HG02571 (cell line): ENCODE measurements at regions not wholly inside any gene's neighbourhood (a gene's known extent, or its start where the extent isn't known, plus 50 kb on each side); places are given as distances from the start of the nearest gene placed in this dataset.
"Not testable (repeated sequence)": the region's sequence is repeated elsewhere in the genome, so short reads cannot be mapped to it uniquely, and the experiment has no call there.

Source experiments
- ATAC-seq: cut with Tn5 transposase; IDR thresholded peaks from one replicate; pipeline ENCODE4 v1.9.1; 2021; ENCODE audit warnings: mild to moderate bottlenecking, moderate library complexity; ENCODE audit not compliant: unreplicated experiment

DNA sequence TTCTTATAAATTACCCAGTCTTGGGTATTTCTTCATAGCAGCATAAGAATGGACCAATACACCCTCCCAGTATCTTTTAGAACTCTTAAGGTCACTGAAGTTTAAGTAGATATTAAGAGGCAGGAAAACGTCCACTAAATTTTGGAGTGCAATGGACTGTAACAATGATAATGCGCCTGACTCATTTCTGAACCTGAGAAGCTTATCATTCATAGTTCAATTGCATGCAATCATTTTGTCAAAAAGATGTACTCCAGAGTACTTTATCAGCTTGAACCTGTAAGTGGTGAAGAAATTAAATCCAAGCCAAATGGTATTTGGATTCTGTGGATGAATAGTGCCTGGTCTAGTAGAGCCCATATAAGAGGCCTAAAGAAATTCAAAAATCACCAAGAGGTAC lies 196.5 kb upstream of the CDH9 start:
- ATAC-seq, result no peak

DNA sequence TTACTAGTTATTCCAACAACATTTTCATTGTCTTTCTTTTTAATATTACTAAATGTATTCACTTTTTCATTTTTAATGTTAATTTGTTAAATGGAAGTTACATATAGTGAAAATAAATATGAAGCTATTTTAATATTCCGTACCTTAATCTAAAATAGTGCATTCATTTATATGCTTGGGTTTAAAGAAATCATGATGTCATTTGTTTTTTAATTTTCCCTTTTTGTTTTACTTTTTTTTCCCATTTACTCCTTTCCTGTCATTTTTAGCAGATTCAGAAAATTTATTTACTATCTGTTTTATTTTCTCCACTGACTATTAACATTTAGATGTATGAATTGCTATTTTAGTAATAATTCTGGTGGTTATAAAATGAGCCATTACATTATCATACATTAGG lies 183.0 kb upstream of the CDH9 start:
- no peak for ATAC-seq

DNA sequence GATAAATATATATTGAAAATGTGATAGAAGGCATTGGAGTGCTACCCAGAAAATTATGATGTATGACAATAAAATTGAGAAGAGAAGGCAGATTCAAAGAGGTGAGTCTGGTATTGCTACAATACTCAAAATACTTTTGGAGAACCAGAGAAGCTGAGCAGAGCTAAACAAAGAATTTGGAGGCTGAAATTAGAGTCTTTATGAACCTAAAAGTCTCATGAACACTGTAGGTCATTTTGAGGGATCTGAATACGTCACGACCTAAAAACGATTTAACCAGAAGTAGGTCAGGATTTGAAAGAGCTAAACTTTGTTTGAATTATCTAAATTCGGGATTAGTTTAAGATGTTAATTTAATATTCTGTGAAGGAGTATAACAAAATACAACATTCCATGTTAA lies 182.4 kb upstream of the CDH9 start:
- no peak for ATAC-seq

DNA sequence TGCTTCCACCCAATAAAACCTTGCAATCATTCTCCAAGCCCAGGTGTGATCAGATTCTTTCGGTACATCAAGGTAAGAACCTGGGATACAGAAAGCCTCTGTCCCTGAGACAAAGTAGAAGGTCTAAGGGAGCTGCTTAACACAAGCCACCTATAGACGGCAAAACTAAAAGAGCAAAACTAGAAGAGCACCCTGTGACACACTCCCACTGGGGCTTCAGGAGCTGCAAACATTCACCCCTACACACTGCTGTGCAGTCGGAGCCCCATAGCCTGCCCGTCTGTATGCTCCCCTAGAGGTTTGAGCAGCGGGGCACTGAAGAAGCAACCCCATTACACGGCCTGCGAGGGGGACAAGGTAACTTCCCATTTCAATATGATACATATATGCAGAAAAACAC lies 179.6 kb upstream of the CDH9 start:
- no peak for ATAC-seq

DNA sequence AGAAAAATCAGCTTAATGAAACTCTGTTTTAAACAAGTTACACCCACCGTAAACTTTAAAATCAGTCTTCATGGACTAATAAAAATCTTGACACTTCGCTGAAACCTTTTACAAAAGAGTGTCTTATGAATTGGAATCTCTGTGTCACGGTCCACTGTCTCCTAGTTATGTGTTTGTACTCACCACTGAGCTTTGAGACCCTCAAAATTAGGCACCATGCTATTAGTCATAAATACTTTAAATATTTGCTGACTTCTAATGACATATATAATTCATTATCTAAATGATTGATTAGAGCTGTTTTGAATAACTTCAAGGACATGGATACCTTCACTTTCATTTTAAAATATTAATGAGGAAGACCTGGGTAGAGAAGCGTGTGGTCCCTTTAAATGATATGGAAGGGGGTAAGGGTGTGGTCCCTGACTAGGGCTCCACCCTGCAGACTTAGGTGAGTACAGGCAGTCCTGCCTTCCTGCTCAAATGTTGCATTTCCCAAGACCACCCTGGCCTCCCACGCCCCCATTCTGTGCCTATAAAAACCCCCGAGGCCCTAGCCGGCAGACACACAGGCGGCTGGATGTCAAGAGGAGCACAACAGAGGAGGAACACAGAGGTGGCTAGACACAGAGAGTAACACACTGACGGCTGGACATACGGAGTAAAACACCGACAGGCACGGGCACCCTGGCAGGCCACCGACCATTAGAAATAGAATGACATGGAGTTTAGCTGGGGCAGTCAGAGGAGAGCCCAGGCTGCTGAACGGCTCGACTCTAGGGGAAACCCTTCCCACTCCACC lies 179.0 kb upstream of the CDH9 start:
- no peak for ATAC-seq

DNA sequence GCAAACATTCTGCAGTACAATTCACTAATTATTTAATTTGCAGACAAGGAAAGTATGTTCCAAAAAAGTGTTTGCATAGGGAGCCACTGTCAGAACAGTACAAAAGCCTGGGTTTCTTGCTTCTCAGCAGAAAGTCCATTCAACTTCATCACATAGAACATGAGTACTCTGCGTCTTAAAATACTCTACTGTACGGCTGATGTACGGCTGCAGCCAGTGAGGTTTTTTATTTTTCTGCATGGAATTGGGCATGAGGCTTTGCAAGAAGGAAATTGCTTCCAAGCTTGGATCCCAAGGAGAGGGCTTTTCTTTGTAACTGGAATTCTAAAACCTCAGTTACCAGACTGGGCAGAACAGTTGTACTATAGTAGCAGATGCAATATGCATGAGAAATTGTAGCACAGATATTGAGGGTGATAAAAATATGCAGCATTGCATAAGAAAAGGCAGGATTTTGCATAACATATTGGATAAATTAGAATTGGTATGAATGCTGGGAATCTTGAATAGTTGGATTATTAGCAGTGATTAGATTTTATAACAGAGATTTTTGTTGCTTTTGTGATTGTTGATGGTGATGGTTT lies 178.1 kb upstream of the CDH9 start:
- no peak for ATAC-seq

DNA sequence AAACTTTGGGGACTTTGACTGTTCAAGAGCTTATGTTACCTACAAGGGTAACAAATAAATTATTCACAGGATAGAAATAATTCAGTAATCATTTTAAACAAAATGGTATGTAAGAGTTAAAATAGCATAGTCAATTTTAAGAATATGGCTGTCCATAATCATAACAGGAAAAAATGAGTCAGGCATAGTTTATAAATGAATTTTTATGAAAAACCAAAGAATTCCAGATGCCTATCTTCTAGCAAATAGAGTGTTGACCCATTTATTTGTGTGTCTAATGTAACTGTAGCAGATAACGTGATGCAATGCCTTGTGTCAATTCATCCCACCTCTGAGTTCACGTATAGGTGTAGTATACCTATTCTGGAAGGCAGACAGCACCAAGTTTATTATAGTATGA lies 169.7 kb upstream of the CDH9 start:
- no peak for ATAC-seq

DNA sequence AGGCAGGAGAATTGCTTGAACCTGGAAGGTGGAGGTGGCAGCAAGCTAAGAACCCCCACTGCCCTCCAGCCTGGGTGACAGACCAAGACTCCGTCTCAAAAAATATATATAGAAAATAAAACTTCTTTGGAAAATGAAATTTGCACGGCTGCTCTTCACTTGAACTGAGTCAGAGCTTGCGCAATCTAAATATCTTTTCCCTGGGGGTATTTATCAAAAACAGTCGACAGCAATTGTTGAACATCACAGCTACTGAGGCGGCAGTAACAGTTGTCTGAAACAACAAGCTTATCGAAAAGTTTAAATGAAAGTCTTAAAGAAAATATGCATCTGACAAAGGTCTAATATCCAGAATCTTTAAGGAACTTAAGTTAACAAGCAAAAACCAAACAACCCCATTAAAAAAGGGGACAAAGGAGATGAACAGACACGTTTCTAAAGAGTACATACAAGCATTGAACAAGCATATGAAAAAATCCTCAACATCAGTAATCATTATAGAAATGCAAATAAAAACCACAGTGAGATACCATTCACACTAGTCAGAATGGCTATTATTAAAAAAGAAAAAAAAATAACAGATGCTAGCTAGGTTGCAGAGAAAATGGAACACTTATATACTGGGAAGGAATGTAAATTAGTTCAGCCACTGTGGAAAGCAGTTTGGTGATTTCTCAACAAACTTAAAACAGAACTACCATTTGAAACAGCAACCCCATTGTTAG lies 153.6 kb upstream of the CDH9 start:
- ATAC-seq, result no peak

DNA sequence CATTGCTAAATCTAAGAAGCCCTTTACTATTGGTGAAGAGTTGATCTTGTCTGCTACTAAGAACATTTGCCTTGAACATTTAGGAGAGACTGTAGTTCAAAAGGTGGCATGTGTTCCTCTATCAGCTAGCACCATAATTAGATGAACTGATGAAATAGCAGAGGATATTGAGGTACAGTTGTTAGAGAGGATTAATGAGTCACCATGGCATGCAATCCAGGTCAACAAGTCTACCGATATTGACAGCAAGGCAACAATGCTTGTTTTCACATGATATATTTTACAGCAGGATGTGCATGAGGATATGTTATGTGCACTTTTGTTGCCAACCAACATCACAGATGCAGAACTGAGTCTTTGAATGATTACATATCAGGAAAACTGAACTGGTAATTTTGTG lies 134.3 kb upstream of the CDH9 start:
- ATAC-seq, result no peak

DNA sequence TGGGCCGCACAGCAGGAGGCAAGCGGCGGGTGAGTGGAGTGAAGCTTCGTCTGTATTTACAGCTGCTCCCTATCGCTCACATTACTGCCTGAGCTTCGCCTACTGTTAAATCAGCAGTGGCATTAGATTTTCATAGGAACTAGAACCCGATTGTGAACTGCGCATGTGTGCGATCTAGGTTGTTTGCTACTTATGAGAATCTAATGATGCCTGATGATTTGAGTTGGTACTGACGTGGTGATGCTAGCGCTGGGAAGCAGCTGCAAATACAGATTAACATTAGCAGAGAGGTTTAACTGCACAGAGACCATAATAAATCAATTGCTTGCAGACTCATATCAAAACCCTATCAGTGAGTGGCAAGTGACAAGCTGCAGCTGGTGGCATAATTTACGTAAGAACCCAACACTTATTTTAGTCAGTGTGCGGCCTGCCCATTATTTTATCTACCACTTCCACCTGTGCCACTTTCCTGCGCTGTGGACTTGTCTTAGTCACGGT lies 133.4 kb upstream of the CDH9 start:
- no peak for ATAC-seq

DNA sequence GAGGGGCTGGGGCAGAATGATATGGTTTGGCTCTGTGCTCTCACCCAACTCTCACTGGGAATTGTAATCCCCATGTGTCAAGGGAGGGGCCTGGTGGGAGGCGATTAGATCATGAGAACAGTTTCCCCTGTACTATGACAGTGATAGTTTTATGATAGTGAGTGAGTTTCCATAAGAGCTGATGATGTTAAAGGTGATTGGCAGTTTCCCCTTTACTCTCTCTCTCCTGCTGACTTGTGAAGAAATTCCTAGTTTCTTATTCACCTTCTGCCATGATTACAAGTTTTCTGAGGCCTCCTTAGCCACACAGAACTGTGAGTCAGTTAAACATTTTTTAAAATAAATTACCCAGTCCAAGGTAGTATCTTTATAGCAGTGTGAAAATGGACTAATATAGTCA lies 120.4 kb upstream of the CDH9 start:
- ATAC-seq, result no peak

DNA sequence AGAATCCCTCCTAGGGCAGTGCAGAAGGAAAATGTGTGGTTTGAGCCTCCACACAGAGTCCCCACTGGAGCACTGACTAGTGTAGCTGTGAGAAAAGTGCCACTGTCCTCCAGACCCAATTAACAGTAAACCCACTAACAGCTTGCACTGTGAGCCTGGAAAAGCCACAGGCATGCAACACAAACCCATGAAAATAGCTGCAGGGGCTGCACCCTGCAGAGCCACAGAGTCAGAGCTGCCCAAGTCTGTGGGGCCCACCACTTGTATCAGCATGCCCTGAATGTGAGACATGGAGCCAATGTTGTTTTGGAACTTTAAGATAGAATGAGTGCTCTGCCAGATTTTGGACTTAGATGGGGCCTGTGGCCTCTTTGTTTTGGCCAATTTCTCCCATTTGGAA lies 119.8 kb upstream of the CDH9 start:
- no peak for ATAC-seq

DNA sequence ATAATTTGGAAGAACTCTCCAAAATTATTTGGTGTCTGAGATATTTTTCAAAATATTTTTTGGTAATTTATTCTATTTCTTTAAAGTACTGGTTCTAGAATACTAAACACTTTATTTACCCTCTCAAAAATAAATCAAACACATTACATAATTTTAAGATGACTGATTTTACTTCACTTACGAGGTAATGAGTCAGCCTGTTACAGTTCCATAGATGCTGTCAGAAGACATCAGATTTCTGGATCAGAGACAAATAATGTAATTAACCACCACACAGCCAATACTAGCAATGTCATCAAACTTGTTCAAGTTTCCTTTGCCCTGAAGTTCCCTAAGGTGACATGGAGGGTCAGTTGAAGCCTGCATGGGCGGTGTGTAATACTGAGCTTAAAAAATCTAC lies 106.1 kb upstream of the CDH9 start:
- no peak for ATAC-seq

DNA sequence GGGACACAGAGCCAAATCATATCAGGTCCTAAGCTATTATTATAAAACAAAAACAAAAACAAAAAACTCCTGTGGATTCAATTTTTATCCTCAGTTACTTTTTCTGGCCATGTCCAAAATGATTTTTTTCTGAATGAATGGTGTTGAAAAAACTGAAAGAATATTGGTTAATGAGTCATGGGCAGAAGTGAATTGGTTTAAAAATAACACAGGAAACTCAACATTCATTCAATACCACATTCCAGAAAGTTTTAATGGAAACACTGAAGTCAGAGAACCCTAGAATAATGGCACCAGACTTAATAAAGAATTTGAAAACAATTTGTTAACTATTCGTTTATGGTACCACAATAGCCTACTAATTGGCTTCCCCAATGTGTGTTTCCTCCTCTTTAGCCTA lies 102.4 kb upstream of the CDH9 start:
- no peak for ATAC-seq

DNA sequence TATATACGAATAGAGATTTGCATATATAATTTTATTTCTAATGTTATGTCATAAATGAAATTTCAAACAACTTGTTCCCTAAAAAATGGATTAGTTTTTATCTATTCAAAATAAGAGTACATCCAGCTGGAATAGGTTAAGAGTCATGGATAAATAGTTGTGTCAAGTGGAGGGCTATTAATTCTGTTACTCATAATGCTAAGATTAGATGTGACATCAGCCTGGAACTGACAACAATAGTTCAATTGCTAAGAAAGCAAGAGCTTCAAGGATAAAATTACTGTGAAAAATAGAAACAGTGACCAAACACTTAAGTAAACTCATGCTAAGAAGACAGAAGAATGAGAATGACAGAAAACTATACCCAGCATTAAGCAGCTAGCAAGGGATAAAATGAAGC lies 92.2 kb upstream of the CDH9 start:
- ATAC-seq, result no peak

DNA sequence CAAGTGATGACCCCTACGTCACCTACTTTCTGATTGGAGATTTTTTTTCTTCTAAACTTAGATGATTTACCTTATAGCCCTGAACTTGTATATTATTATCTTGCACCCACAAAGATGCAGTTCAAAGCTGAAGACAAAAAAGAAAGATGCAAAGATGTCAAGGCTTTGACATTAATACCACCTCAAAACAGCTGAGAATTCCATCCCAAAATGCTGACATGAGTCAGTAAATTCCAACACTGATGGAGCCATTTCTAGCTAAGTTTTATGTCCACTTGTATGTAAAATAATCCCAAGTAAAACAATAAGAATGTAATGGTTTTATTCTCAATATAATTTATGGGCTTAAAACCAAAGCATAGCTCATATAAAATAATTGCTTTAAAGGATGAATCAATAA lies 91.5 kb upstream of the CDH9 start:
- ATAC-seq, result no peak

DNA sequence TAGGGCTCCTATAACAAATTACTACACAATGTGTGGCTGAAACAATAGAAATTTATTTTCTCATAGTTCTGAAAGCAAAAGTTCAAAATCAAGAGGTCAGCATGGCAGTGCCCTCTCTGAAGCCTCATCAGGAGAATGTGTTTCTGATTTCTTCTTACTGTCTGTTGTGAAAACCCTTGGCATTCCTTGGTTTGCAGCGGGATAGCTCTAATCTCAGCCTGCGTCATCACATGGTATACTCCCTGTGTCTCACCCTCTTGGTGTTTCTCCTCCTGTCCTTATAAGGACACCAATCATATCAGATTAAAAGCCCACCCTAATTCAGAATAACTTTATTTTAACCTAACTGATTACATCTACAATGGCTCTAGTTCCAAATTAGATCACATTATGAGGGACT lies 87.5 kb upstream of the CDH9 start:
- ATAC-seq, result no peak

DNA sequence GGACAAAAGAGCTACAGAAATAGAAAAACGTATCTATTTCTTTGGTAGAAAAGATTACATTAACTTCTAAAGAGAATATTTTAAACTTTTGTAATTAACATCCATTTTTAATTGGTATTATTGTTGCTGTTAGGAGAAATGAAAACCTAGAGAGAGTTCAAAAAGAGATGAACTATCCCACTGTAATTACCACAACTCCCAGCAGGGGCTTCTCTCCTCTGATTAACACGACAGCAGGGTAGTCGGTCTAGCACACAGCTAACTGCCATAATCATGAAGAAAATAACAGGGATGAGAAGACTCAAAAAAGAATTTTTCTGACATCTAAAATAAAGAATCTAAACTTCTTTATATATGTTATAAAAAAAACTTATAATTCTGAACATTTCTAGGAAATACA lies 86.2 kb upstream of the CDH9 start:
- ATAC-seq, result no peak

DNA sequence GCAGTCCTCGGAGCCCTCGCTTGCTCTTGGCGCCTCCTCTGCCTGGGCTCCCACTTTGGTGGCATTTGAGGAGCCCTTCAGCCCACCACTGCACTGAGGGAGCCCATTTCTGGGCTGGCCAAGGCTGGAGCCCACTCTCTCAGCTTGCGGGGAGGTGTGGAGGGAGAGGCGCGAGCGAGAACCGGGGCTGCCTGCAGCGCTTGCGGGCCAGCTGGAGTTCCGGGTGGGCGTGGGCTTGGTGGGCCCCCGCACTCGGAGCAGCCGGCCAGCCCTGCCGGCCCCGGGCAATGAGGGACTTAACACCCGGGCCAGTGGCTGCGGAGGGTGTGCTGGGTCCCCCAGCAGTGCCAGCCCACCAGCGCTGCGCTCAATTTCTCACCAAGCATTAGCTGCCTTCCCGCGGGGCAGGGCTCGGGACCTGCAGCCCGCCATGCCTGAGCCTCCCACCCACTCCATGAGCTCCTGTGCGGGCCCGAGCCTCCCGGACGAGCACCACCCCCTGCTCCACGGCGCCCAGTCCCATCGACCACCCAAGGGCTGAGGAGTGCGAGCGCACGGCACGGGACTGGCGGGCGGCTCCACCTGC lies 81.4 kb upstream of the CDH9 start:
- ATAC-seq, result not testable (repeated sequence)

DNA sequence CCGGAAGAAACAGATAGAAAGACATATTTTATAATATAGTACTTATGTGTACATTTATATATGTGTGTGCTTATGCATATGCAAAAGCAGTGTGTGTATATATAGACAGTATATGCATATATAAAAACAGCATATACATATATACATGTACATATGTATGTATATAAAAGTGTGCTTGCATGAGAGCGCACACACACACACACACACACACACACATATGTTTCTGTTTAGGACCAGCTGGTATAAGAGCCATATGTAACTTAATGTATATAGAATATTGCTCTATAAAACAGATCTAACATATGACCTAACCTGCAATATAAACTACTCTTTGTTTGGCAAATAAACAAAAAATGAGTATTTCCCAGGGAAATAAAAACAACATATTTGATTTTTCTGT lies 65.1 kb upstream of the CDH9 start:
- ATAC-seq, result no peak

DNA sequence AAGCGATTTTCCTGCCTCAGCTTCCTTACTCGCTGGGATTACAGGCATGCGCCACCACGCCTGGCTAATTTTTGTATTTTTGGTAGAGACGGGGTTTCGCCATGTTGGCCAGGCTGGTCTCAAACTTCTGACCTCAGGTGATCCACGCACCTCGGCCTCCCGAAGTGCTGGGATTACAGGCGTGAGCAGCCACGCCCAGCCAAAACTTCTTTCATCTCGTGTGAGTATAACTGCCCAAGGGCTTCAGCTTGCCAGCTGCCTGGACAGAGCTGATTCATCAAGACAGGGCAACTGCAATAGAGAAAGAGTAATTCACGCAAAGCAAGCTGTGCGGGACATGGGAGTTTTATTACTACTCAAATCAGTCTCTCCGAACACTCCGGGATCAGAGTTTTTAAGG lies 57.4 kb upstream of the CDH9 start:
- ATAC-seq, result not testable (repeated sequence)

DNA sequence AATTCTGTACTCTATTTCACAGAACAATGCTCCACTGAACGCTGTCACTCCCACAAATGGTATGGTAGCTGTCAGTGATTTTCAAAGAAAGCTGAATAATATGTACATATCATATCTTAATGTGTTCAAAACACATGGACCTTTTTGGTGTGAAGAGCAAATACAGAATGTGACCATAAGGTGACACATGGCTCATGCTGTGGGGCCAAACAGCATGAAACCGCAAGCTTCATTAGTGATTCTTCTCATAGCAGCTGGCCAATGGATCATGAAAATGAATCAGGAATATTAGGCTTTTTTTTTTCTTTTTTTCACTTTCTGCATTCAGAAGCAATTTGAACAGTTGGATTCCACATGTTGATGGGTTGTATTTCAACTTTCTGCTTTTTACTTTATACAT lies 54.9 kb upstream of the CDH9 start:
- ATAC-seq, result no peak
